KBM-7 (cell line): ENCODE measurements at regions not wholly inside any gene's neighbourhood (a gene's known extent, or its start where the extent isn't known, plus 50 kb on each side); places are given as distances from the start of the nearest gene placed in this dataset.
"Not testable (repeated sequence)": the region's sequence is repeated elsewhere in the genome, so short reads cannot be mapped to it uniquely, and the experiment has no call there.

Experiments used
- DNase-seq: peaks from one replicate; pipeline ENCODE4 v3.0.0-alpha.2; 2015
- in situ Hi-C: fragments of 300-500 bp; cut with MboI; formaldehyde crosslinking; loops from 2 replicates; pipeline ENCODE4 v1.14.3; 2020; ENCODE audit warnings: low sequenced_read_pairs, low pct_unique_long_range_greater_than_20kb, mixed read lengths

DNA sequence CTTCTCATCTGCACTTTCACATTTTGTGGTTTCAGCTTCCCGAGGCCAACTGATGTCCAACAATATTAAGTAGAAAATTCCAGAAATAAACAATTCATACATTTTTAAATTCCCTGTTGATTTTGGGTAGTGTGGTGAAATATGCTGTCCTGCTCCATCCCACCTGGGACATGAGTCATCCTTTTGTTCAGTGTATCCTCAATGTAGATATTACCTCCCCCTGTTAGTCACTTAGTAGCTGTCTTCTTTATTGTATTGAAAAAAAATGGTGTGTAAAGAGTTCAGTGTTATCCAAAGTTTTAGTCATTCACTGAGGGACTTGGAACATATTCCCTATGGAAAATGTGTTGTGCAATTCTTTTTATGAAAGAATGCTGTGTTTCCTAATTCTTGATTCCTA, 348.1 kb downstream of the SOCS6 start:
- in situ Hi-C loops, result no loop called here
- DNase-seq, result no peak

DNA sequence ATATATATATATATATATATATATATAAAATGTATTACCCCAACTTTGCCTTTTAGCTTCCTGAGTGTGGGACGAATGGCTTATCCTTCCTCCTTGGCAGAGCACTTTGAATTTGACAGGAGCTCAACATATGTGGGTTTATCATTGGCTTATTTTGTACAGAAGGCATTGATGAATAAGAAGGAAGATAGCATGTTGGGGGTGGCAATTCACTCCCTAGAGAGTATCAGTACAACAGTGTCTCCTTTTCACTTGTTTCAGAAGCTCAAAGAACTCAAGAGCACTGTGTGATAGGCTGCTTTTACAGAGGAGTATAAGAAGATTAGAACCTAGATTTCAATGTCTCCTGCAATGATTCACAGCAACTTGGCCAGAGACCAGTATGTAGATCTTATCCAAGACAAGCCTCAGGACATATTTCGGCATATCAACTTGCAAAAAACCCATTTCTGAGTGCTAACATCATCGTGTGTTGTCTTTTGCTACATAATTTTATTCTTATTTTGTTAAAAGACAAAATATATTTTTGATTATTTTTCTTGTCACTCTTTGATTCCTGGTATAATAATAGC, 345.8 kb downstream of the SOCS6 start:
- in situ Hi-C loops, result no loop called here
- no peak for DNase-seq

DNA sequence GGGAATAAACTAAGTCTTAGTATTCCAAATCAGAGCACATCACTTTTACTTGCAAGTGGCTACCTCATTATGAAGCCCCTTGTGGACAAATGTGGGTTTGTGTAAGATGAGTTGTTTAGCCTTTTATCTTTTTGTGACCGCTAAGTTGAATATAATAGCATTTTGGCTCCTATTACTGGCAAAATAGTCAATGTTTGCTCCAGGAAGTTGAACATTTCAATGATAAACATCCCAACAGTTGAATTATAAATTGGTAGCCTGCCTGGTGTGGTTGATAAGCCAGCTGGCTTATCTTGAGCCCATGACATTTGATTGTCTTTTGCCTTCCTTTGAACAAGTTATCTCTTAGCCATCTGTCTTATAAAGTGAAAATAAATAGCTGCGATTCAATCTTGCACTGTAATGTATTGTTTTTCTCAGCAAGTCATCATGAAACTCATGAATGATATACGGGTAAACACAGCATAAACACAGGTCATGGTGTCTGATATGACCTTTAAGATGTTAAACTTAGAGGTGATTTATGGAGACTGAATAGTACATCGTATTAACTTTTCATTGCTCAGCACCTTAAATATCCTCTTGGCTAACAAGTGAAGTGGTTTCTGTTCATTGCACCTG, 338.4 kb downstream of the SOCS6 start:
- in situ Hi-C loops, result no loop called here
- DNase-seq, result no peak

- in situ Hi-C loops, result no loop called here
These were observed 334.0 kb downstream of the SOCS6 start for GRCh38 chr18:70622622-70623419.

GRCh38 chr18:70621710-70622109, 332.9 kb downstream of the SOCS6 start:
- peak; percentile 90 for DNase-seq
- in situ Hi-C loops, result no loop called here

More at GRCh38 chr18:70622622-70623419, 334.0 kb downstream of the SOCS6 start:
- no peak for DNase-seq

GRCh38 chr18:70620837-70621612, 332.2 kb downstream of the SOCS6 start:
- no peak for DNase-seq
- in situ Hi-C loops, result no loop called here

GRCh38 chr18:70617020-70617763, 328.3 kb downstream of the SOCS6 start:
- in situ Hi-C loops, result no loop called here
- DNase-seq, result no peak

DNA sequence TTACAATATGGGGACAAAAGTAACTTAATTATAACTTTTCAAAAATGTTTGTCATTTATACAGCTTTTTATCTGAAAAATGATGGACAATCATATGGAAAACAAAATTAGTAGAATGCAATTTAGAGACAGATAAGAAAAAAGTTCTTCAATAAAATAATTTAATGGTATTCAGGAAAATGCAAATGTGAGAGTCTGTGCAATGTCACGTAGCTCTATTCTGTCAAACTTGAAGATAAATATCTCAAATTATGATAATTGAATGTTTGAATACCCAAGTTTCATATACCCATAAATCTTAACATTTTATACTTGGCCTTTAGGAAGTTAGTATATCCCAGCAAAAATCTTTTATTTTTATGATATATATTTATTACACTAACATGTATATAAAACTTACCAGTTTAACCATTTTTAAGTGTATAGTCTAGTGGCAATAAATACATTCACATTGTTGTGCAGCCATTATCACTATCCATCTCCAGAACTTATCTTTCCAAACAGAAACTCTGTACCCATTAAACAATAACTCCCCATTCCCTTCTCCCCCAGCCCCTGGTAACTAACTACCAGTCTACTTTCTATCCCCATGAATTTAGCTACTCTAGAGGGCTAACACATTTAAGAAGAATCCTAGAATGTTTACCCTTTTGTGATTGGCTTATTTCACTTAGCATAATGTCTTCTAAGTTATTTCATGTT, 311.5 kb downstream of the SOCS6 start:
- in situ Hi-C loops, result no loop called here

DNA sequence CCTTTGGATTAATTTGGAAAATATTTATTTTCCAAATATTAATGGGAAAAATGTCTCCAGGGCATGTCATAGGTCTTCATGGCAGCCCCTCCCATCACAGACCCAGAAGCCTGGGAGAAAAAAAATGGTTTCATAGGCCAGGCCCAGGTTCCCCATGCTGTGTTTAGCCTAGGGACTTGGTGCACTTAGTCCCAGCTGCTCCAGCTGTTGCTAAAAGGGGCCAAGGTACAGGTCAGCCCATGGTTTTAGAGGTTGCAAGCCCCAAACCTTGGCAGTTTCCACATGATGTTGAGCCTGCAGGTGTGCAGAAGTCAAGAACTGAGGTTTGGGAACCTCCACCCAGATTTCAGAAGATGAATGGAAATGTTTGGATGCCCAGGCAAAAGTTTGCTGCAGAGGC, 309.6 kb downstream of the SOCS6 start:
- no peak for DNase-seq
- in situ Hi-C loops, result no loop called here

More for the DNA sequence above, 311.5 kb downstream of the SOCS6 start:
- no peak for DNase-seq

DNA sequence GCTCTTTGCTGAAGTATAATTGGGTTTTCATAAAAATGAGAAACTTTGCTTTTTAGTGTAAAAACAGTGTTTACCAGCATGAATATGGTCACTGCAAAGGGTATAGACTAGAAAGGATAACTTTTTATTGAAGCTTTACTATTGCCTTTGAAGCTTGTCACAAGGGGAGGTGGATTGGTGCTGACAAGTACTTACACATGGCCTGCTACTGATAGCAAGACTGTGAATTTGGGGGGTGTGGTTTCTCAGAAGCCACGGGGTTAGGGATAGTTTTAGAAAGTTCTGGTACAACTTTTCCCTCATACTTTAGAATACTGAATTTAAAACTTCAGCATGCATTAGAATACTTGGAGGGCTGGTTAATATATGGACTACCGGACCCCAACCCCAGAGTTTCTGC, 294.1 kb downstream of the SOCS6 start:
- DNase-seq, result no peak
- in situ Hi-C loops, result no loop called here

DNA sequence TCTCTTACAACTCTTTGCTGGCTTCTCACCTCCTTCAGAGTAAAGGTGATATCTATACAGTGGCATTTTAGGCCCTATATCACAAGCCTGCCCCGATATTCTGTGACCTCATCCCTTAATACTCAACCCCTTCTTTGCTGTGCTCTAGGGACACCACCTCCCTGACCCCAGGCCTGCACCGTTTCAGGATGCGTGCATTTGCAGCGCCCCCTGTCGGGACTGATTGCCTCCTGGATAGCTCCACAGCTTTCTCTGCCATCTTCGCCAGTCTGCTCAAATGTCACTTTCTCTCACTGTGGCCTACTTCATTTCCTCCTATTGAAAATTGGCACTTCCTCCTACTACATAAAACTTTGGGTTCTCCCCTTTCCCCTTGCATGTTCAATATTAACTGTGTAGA, 289.6 kb downstream of the SOCS6 start:
- no peak for DNase-seq
- in situ Hi-C loops, result no loop called here

DNA sequence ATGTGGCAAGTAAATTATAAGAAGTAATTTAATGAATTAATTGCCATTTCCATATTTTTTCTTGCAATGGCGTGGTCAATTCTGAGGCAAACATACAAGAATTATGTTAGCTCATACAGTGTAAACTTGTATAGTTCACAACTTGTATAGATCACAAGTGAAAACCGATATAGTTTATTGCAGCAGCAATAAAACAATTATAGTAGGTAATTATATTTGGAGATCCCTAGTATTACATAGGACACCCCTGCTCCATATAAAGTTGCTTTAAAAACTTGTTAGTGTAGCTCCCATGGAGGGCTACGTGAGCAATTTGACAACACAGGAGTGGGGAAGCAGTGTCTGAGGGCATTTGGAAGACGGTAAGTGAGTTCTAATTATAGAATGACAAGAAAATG, 288.2 kb downstream of the SOCS6 start:
- no peak for DNase-seq
- in situ Hi-C loops, result no loop called here

- in situ Hi-C loops, result no loop called here
These were observed 287.6 kb downstream of the SOCS6 start for GRCh38 chr18:70576276-70577022.

DNA sequence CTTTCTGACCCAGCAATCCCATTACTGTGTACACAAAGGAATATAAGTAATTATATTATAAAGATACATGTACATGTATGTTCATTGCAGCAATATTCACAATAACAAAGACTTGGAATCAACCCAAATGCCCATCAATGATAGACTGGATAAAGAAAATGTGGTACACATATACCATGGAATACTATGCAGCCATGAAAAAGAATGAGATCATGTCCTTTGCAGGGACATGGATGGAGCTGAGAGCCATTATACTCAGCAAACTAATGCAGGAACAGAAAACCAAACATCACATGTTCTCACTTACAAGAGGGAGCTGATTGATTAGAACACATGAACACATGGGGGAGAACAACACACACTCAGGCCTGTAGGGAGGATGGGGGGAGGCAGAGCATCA, 286.1 kb downstream of the SOCS6 start:
- in situ Hi-C loops, DNase-seq: not testable (repeated sequence)

More at GRCh38 chr18:70576276-70577022, 287.6 kb downstream of the SOCS6 start:
- DNase-seq, result no peak

DNA sequence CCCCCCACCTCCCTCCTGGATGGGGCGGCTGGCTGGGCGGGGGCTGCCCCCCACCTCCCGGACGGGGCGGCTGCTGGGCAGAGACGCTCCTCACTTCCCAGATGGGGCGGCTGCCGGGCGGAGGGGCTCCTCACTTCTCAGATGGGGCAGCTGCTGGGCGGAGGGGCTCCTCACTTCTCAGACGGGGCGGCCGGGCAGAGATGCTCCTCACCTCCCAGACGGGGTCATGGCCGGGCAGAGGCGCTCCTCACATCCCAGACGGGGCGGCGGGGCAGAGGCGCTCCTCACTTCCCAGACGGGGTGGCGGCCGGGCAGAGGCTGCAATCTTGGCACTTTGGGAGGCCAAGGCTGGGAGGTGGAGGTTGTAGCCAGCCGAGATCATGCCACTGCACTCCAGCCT, 280.8 kb downstream of the SOCS6 start:
- DNase-seq, in situ Hi-C loops: not testable (repeated sequence)

DNA sequence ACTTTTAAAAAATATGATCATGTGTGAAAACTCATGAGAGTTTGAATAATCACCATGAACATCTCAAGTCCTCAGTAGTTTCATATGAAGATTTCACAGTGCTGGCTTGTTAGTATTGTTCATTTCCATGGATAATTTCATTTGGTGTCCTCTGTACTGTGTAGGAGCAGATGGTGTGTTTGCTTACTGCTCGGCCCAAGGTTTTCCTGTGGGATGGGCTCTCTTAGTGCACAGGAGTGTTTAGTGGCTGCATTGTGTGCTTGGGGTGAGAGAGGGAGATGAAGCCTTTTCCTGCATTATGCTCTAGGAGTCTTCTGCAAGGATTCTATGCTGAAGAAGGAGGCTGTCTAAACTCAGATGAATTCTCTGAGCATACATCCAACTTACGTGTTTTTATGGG, 270.6 kb downstream of the SOCS6 start:
- in situ Hi-C loops, result no loop called here
- no peak for DNase-seq

GRCh38 chr18:70558371-70558770, 269.5 kb downstream of the SOCS6 start:
- DNase-seq, result no peak
- in situ Hi-C loops, result no loop called here
